Femur (tissue), 1 donor: ENCODE measurements at regions not wholly inside any gene's neighbourhood (a gene's known extent, or its start where the extent isn't known, plus 50 kb on each side); places are given as distances from the start of the nearest gene placed in this dataset.

ENCODE experiments used
- DNase-seq: peaks from one replicate; pipeline ENCODE4 v3.0.0-alpha.2; 2017

DNA sequence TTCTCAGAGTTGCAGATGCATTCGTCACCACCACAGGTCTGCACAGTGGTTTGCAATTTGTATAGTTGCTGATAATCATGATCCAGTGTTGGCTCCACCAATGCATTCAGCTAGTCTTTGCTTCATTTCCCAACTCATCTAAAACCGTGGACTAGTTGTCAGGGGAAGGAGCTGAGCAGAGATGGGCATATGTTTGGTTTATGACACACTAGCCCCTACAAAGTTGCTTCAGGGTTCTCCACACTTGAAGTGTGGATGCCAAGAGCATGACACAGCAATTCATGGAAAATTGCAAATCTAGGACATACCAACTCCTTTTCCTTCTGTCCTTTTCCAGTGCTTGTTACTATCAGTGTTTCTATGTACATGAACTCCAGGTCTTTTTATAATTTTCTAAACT lies 168.0 kb downstream of the TNFSF13B start:
- DNase-seq, result no peak

DNA sequence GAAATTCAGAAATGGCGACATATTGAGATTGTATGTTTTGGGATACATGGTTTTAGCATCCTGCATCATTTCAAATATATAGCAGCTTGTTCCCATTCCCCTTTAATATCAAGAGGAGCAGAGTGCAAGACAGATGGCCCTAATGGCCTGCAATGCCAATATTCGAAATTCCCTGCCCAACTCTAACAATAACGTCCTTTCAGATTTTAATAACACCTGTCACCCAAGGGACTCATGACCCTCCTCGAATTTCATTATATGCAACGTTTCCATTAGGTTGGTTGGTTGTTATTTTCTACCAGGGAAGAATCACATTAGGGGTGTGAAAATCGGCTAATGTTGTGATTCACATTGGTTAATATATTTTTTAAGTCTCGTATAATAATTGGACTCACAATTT lies 170.0 kb downstream of the TNFSF13B start:
- DNase-seq, result no peak

DNA sequence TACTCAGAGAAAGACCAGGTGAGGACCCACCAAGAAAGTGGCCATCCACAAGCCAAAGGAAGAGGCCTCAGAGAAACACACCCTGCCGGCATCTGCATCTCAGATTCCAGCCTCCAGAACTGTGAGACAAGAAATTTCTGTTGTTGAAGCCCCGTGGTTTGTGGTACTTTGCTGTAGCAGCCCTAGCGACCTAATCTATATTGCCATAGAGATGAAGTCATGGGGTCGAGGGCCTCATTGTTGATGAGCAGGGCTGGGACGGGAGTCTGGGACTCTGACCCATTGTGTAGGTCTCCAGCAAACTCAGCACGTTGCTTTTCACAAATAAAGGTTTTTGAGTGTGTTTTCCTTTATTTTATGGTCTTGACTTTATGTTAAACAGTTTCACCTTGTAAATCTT lies 174.9 kb downstream of the TNFSF13B start:
- DNase-seq, result no peak

DNA sequence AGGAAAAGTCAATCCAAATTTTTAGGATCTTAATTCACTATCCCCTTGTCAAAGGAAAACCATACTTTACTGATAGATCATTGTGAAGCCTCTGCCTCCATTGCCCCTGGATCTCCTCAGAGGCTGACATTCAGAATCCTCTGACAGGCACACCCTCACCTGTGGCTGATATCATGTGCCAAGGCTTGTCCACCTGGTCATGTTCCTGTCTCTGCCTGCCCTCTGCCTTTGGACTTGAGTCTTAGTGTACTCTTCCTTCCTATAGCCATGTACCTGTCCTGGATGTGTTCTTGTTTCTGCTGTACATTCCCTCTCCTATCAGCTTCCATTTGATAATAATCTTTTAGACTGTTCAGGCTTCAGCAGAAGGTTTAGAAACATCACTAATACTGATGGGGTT lies 179.4 kb downstream of the TNFSF13B start:
- DNase-seq, result no peak

DNA sequence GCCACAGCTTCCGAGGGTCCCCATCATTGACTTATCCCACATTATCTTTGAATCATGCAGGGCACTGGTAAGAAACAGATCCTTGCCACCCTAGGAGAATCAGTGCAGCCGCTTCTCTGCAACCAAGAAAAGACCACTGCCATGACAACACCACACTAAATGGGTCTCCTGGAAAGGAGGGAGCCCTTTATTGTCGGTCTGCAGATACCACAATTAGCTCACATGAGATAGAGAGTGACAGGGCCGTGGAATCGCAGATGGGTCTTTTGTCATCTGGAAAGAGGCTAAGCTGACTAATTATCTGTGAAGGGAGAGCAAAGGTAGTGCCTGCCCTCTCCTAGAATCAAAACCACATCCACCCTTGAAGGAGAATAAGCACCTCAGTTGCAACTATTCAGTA lies 178.3 kb upstream of the MYO16 start:
- DNase-seq, result no peak

DNA sequence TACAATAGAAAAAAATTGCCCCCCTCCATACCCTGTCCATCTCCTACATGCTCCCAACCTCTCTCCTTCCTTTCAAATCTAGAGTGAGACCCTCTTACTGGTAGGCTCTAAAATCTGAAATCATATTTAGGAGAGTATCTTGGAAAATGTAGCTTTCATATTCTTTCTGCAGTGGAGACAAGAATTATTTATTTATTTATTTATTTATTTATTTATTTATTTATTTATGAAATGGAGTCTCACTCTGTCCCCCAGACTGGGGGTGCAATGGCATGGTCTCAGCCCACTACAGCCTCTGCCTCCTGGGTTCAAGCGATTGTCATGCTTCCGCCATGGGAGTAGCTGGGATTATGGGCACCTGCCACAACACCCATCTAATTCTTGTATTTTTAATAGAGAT lies 174.1 kb upstream of the MYO16 start:
- no peak for DNase-seq

DNA sequence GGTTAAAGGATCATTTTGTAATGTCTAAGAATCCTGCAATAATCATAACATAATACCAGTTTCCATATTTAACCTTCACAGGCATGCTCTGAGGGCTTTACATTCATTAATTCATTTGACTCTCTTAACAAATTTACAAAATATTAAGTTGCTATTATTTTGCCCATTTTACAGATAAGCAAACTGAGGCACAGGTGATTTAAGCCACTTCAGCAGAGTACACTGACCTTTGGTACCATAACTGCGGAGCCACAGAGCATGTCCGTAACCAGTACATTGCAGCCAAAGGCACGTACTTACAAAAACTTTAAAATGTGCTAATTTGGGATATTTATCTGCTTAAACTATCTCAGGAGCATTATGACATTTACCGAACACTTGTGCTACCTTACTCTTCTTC lies 169.4 kb upstream of the MYO16 start:
- no peak for DNase-seq

DNA sequence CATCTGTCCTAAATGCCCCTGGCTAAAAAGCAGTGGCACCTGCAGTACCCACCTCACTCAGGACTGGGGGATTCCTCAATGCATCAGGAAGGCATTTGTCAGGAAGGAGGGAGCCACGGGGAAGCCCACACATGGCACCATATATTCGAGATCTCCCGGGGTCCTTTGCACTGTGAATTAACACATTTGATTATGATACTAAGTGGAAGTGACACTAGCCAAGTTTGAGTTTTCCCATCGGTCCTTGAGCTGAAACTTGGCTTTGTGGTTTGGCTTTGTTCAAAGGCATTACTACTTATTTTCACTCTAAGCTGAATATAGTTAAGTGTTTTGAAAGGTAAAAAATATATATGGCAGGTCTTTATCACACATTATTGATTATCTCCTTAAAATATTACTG lies 168.7 kb upstream of the MYO16 start:
- DNase-seq, result no peak

DNA sequence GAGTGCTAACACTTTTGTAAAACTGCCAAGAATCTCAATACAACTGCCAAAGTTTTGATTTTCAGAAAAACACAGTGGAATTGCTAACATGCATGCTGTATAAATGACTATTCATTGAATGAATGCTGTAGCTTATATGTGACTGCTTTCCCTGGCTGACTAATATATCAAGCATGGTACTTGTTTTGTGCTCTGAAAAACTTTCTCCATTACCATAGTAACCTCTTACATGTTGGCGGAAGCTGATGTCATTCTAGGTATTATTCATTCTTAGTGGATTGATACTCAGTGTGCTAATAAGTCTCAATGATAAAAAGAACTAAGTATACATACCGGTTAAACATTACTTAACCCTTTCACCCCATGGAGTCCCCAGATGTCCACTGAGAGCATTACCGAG lies 166.1 kb upstream of the MYO16 start:
- DNase-seq, result no peak

DNA sequence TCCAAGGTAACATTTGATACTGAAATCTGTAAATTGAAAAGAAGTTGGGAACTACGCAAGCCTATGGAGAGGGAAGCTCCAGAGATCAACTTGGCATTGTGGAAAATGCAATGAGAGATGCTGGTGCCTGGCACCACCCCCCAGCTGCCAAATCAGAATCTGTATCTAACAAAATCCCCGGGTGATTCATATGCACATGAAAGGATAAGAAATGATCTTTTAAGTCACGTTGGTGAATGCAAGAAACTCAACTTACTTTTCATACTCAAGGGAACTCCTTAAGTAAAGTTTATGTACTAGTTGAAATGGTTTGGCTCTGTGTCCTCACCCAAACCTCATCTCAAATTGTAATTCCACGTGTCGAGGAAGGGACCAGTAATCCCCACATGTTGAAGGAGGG lies 158.5 kb upstream of the MYO16 start:
- no peak for DNase-seq

DNA sequence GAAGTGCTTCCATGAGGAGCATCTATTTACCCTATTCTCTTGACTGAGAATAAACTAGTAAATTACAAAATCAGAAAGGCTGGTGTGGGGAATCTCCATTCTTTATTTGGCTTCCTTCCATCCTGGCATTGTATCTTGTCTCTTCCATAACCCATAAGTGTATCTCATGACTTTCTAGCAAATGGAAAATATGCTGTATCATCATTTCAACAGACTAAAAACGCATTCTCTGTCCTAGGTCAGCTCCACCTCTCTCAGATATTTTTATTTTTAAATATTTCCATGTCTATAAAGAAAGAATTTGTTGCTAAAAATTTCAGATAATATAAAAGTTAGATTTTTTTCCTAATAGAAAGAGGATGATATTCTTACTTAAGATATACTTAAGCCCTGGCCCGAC lies 154.2 kb upstream of the MYO16 start:
- no peak for DNase-seq

DNA sequence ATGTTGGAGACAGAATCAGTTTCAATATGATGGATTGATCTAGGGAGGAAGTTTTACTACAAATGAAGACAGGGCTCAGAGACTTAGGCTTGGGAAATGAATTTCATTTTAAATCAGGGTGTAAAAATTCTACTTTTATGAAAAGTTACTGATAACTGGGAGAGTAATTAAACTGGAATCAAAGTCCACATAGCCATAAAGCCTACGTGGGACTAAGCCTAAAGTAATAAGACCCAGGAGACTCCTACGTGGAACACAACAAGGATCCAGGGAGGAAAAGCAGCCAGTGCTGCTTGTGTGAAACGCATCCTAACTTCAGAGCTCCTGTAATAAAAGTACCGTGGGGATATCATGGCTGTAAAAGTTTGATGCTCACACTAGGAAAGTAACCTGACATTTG lies 152.0 kb upstream of the MYO16 start:
- no peak for DNase-seq

DNA sequence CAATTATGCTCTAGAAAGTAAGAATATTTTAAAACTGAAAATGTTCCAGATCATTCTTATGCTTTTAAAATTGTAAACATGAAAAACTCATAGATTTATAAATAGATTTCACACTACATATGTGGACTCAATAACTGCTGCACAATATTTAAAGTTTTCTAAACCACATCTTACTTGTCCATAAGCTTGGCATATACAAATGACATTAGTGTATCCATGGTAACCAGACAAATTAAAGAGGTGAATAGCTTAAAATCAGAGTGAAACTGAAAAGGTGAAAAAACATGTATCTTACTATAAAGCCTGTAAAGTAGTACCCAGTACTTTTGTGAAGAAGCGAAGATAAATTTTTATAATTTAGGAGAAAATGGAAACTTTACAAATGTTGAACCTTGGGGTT lies 151.2 kb upstream of the MYO16 start:
- DNase-seq, result no peak

DNA sequence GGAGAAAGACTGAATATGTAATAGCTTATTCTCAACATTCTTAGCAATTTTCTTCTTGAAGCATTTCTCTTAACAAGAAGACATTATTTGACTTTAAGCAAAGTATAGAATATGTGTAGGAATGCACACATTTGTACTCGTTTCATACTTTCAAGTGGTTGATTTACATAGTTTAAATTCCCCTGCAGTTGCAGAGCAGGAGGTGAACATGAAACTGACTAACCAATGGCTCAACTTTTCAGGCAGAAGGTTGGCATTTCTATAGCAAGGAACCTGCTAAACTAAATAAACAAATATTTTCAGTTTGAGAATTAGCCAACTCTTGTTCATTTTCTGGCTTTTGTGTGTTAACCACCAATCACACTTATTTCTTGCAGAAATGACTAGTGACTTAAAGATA lies 145.4 kb upstream of the MYO16 start:
- no peak for DNase-seq

DNA sequence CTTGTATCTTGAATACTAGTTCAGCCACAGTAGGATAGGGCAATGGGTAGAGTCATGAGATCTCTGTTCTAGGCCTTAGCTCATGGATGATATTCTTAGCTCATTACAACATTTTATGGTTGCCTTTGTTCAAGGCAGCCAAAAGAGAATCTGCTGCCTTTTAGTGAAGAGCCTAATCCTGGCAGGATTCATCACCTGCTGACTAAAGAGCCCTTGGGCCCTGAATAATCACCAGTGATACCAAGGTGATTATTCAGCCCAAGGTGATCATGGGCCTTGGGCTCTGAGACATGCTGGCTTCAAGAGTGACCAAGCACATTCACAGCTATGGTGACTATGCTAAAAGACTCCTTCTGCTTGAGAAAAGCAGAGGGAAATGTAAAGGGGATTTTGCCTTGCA lies 143.3 kb upstream of the MYO16 start:
- no peak for DNase-seq

DNA sequence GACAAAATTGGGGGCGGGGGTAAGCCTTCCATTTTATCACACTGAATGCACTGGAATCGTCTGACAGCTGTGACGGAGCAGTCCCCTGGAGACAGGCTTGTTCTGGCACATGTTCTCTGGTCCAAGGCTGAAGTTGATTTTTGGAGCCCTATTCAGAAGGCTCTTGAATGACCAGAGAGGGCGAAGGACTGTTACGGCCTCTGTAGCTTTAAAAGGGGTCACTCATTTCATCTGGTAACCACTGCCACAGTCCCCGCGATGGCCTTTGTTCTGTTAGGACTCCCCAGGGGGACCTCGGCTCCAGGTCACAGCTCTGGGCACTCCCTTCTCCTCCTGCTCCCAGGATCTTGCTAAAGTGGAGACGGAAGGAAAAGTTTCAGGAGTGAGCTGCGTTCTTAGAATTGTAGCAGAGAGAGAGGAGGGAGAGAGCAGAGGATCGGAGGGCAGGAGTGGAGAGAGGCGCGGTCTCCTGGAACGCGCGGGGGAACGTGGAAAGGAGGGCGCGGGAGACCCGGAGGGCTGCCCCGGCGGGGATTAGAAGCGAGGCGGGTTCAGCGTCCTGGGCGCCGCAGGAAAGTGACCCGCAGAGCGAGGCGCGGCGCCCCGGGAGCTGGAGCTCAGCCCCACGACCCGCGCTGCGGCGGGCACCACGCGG lies 134.3 kb upstream of the MYO16 start:
- no peak for DNase-seq

DNA sequence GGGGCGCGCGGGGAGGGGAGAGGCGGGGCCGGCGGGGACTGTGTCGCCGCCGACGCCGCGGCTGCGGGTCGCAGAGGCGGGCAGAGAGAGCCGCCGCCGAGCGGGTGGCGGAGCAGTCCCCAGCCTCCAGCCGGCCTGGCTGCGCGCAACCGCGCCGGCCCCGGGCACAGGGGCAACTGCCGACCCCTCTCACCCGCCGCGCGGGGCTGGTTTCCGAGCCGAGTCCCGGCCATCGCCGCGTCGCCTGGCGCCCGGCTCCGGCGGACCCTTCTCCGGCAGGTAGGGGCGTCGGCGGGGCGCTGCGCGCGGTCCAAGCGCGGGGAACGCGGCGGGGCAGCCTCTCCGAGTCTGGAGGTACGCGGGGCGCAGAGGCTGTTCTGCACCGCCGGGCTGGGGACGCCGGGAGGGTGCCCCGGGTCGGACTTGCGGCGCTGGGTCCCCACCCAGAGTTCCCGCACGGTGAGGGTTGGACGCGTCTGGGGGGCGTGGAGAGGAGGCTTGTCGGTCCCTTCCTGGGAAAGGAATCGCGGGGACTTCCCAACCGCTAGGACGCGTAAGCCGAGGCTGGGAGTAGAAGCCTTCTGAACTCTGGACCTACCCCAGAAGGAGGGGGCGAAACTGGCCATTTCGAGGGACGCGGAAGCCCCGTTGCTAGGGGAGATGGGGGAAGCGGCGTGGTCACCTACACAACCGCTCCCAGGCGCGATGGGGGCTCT lies 133.6 kb upstream of the MYO16 start:
- peak; percentile 22 for DNase-seq

DNA sequence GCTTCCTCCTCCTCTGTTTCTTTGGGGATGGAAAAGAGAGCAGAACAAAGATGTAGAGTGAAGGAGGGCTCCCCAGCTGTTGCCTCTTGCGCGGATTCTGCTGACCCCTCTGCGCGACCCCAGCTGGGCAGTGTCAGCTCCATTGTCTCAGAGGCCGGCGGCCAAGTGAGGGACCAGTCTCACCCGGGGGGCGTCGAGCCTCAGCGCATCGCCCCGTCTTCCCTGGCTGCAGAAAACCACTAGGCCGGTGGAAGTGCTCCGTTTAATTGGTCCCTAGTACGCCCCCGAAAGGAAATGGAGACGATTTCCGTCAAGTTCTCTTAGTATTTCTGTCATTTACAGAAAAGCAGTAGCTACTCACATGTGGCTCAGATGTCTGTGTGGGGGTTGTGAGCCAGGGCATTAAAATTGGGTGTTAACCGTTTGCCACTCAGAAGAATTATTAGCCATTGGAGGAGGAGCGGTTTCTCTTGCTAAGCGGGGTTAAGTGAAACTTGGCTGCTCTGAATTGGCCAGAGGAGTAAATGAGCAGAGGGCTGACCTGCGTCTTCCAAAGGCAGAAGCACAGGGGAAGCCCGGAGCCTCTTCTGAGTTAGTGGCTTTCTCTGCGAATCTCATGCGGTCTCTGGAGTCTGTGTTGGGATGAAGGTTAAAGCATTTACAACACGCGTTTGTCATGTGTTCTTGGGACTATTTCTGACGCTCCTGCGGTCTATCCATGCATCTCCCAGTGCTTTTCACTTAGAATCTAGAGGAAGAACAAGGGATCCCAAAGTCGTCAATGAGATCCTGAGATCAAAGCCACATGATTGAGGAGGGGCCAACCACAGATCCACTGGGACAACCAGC lies 132.8 kb upstream of the MYO16 start:
- DNase-seq, result no peak

DNA sequence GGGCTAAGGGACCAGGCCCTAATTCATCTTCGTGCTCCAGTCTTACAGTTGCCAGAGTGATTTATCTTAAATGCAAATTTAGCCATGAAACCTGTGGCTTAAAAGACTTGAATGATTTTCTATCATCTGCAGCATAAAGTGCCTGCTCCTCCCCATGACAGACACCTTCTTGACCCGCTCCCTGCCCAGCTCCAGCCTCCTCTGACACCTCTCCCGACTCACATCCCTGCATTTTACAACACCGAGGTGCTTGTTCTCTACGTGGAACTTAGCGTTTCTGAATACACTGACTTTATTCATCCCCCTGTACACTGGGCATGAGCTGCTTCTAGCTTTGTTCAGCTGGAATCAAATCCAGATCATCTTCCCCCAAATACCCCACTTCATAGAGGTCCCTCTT lies 128.7 kb upstream of the MYO16 start:
- no peak for DNase-seq

DNA sequence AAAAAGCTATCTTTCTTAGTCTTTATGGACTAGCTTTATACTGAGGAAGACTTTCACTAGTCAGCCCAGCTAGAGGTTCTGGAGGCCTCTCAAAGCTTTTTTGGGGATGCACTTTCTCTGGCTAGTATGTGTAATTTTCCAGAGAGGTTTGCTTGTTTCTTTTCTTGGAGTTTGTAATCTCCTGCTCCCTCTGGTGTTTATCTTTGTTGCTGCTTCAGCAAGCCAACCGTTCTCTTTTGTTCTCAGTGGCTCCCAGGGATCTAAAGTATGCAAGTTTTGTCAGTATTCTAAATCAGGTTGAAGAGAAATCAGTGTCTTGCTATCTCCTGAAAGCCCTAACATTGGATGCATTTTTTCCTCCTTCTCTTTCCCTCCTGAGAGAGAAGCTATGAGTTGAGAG lies 121.1 kb upstream of the MYO16 start:
- no peak for DNase-seq

DNA sequence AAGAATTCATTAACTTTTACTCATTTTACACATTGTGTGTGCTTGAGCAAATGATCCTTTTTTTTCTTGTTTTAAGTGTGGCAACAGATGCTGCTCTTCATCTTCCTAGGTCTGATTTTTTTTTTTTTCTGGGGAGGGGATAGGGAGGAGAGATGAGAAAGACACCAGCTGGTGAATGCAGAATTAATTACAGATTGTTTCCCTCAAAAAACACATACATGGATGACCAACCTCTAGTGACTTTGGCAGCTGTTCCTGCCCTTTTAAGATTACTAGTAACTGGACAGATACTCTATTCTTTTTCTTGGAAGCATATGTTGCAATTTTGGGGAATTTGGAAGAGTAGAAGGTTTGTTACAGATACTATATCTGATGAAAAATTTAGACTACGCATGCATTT lies 103.6 kb upstream of the MYO16 start:
- no peak for DNase-seq

DNA sequence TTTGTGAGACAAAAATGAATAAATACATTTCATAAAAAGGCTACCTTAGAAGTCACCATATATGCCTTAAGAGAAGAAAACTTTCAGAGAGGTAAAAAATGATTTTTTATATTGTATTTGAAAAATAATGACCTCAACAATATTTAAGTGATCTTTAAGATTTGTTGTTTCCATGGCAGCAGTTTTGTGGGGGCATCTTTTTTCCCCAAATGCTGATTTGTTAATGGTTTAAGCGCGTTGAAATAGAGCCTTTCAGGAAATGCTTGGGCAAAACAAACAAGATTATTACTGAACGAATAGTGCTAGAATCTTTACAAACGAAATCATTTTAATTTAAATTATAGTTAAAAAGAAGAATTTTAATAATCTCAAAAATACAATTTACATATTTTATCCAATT lies 103.1 kb upstream of the MYO16 start:
- no peak for DNase-seq

DNA sequence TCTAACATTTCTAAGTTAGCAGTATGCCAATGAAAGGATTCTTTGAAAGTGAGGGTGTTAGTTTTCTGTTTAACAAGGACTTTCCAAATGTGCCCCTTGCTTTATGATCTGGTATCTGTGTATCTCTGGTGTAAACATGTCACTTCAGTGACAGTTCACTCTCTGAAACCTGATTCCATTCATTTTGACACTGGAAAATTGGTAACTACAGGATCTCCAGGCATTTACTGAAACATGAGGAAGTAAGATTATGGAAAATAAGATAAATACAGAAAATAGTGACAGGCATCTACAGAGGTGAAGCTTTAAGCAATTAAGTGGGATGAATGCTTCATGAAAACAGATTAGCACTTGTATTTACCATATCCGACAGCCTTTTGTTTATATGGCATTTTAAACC lies 101.6 kb upstream of the MYO16 start:
- DNase-seq, result no peak

DNA sequence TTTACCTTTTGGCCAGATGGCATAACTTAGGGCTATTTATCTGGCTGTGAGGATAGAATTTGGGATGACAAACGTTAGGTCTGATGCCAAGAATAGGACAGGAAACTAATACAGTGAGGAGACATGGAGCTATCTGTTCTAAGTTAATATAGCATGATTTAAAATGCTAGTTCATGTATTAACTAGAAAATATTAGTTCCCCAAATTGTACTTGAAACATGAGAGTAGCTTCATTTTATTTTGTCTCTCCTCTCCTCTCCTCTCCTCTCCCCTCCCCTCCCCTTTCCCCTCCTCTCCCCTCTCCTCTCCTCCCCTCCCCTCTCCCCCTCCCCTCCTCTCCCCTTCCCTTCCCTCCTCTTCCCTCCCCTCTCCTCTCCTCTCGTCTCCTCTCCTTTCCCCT lies 101.1 kb upstream of the MYO16 start:
- no peak for DNase-seq
